Prostate gland (tissue), 2 donors: ENCODE measurements at regions not wholly inside any gene's neighbourhood (a gene's known extent, or its start where the extent isn't known, plus 50 kb on each side); places are given as distances from the start of the nearest gene placed in this dataset.

Source experiments
- DNase-seq: peaks from one replicate; pipeline ENCODE4 v3.0.0-alpha.2; 2019; ENCODE audit warnings: low spot score
- H3K27ac ChIP-seq, 2 donors: fragments of 200-600 bp; sonication (generic); 2 replicates each; pipeline ENCODE4 v1.5.1; 2017 to 2019
- H3K27me3 ChIP-seq: fragments of 200-600 bp; sonication (generic); replicated peaks from 2 replicates; pipeline ENCODE4 v1.5.1; 2019; ENCODE audit not compliant: insufficient read depth
- H3K36me3 ChIP-seq, 2 donors: fragments of 200-600 bp; sonication (generic); 1 replicate in 1 of 2; 2 replicates in 1 of 2; pipeline versions ENCODE4 v1.5.1 to v1.8.1; 2017 to 2019
- H3K4me1 ChIP-seq: fragments of 200-600 bp; sonication (generic); replicated peaks from 2 replicates; pipeline ENCODE4 v1.5.1; 2019
- H3K4me3 ChIP-seq, 2 donors: fragments of 200-600 bp; sonication (generic); 2 replicates each; pipeline ENCODE4 v1.5.1; 2017 to 2019
- H3K9me3 ChIP-seq: fragments of 200-600 bp; sonication (generic); 2 replicates; pipeline ENCODE4 v1.5.1; 2017
- POLR2A ChIP-seq: fragments of 450-650 bp; IDR thresholded peaks from one replicate; pipeline ENCODE4 v1.6.1; 2016; ENCODE audit warnings: antibody characterized with exemption, mild to moderate bottlenecking
- POLR2AphosphoS5 ChIP-seq: sonication (generic); formaldehyde crosslinking; IDR thresholded peaks from one replicate; pipeline ENCODE4 v1.6.1; 2017; ENCODE audit warnings: antibody characterized with exemption
- WGBS: methylation state at CpG from one replicate; pipeline ENCODE4 v1.1.5; 2018; 5-methylcytosine and 5-hydroxymethylcytosine counted together
- intact Hi-C: fragments of 100-400 bp; cut with DNase I; formaldehyde crosslinking; loops from one replicate; pipeline ENCODE4 v1.14.2; 2022
- TF ChIP-seq, protein P1 (sequence below), 4 experiments: fragments of 200-600 bp in 2 of 4; fragments of 450-650 bp in 2 of 4; sonication (generic) in 2 of 4; IDR thresholded peaks; 1 replicate in 3 of 4; 2 replicates in 1 of 4; pipeline ENCODE4 v1.5.1; 2016 to 2019; ENCODE audit warnings: antibody characterized with exemption in 4 of 4, mild to moderate bottlenecking in 2 of 4, moderate library complexity in 2 of 4

DNA sequence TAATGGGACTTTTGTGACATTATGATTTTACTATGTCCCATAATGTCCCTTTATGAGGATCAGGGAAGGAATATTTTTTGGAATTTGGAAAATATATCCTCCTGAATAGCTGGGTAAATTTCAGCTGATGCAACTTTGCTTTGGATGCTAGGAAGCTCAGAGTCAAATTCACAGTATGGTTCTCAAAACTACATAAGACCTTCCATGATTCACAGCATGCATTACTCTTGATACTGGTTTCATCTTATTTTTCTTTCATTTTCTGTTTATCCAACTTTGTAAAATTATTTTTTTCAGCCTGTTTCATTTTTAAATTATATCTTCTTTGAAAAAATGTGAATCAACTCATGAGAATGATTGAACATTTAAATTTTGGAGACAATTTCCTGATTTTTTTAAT, 160.2 kb downstream of the ATP6V1G3 start:
- intact Hi-C loops: no loop called here
- DNase-seq: no peak
- no peak overlapping the region for H3K27ac ChIP-seq
- no peaks in the 10 kb centered on the region for H3K4me1 ChIP-seq
- no peaks in the 10 kb centered on the region for H3K9me3 ChIP-seq
- no peaks in the 10 kb centered on the region for H3K36me3 ChIP-seq
- H3K4me3 ChIP-seq: no peak overlapping the region
- TF ChIP-seq POLR2AphosphoS5 (no peak), POLR2A (no peak)
- TF ChIP-seq, protein P1, sequence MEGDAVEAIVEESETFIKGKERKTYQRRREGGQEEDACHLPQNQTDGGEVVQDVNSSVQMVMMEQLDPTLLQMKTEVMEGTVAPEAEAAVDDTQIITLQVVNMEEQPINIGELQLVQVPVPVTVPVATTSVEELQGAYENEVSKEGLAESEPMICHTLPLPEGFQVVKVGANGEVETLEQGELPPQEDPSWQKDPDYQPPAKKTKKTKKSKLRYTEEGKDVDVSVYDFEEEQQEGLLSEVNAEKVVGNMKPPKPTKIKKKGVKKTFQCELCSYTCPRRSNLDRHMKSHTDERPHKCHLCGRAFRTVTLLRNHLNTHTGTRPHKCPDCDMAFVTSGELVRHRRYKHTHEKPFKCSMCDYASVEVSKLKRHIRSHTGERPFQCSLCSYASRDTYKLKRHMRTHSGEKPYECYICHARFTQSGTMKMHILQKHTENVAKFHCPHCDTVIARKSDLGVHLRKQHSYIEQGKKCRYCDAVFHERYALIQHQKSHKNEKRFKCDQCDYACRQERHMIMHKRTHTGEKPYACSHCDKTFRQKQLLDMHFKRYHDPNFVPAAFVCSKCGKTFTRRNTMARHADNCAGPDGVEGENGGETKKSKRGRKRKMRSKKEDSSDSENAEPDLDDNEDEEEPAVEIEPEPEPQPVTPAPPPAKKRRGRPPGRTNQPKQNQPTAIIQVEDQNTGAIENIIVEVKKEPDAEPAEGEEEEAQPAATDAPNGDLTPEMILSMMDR (IDR thresholded peaks at IDR 0.05): no peak
- no peaks in the 10 kb centered on the region for H3K27me3 ChIP-seq

DNA sequence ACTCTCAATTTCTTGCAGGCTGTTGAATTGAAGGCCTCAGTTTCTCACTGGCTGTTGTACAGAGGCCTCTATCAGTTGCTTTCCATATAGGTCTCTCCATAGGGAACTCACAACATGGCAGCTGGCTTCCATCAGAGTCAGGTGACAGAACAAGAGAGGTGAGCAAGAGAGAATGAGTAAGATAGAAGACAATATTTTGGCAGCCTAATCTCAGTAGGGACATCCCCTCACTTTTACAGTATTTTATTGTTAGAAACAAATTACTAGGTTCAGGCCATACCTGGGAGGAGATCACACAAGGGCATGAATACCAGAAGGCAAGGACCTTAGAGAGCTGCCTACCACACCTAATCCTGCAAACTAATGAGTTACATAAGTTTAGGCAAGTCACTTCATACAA, 162.8 kb downstream of the ATP6V1G3 start:
- no peaks in the 10 kb centered on the region for H3K9me3 ChIP-seq
- no peaks in the 10 kb centered on the region for H3K36me3 ChIP-seq
- H3K27me3 ChIP-seq: no peaks in the 10 kb centered on the region
- TF ChIP-seq POLR2A (no peak), POLR2AphosphoS5 (no peak)
- TF ChIP-seq, protein P1 (IDR thresholded peaks at IDR 0.05): no peak
- no peaks in the 10 kb centered on the region for H3K4me1 ChIP-seq
- intact Hi-C loops: no loop called here
- no peak overlapping the region for H3K27ac ChIP-seq
- no peak for DNase-seq
- no peak overlapping the region for H3K4me3 ChIP-seq

DNA sequence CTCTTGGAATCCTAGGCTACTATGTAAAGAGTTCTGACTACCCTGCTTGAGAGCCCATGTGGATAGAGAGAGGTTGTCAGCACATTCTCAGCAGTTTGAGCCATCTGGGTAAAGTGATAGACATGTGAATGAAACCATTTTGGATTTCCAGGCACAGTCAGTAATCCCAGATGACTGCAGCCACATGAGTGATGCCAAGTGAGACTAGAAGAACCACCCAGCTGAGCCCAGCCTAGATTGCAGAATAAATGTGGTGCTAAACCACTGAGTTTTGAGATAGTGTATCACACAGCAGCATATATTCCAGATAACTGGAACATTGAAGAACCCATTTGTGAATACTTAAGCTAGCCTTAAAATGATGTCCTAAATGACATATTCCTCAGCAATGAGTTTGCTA, 166.2 kb downstream of the ATP6V1G3 start:
- Histone ChIP-seq H3K27ac (no peak overlapping the region), H3K4me3 (no peak overlapping the region), H3K36me3 (no peaks in the 10 kb centered on the region), H3K27me3 (no peaks in the 10 kb centered on the region), H3K4me1 (no peaks in the 10 kb centered on the region), H3K9me3 (no peaks in the 10 kb centered on the region)
- no peak for DNase-seq
- TF ChIP-seq POLR2AphosphoS5: no peak
- TF ChIP-seq POLR2A: no peak
- TF ChIP-seq, protein P1 (IDR thresholded peaks at IDR 0.05): no peak
- intact Hi-C loops: no loop called here

DNA sequence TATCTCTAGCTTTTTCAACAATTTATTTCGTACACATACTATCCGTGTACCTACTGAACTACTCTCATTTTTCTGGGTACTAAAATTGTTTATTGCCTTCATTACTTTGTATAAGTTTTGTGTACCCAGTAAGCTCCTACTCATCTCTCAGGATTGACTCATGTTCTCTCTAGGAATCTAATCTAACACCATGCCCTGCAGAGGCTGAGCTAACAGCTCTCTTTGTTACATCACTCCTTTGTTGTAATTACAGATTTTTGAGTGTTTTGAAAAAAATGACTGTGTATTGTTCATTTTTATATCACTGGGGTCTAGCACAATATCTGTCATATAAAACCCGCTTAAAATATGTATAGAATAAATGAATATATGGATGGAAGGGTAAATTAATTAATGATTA, 167.1 kb downstream of the ATP6V1G3 start:
- TF ChIP-seq POLR2AphosphoS5 (no peak), POLR2A (no peak)
- TF ChIP-seq, protein P1 (IDR thresholded peaks at IDR 0.05): no peak
- H3K36me3 ChIP-seq: no peaks in the 10 kb centered on the region
- no peaks in the 10 kb centered on the region for H3K4me1 ChIP-seq
- no peak overlapping the region for H3K27ac ChIP-seq
- H3K27me3 ChIP-seq: no peaks in the 10 kb centered on the region
- WGBS: 77% methylated on average over 3 of the region's 3 CpGs
- intact Hi-C loops: no loop called here
- H3K4me3 ChIP-seq: no peak overlapping the region
- no peaks in the 10 kb centered on the region for H3K9me3 ChIP-seq
- DNase-seq: no peak
